ENCODE measurements at regions not wholly inside any gene's neighbourhood (a gene's known extent, or its start where the extent isn't known, plus 50 kb on each side); places are given as distances from the start of the nearest gene placed in this dataset.

- H3K9ac ChIP-seq (ENCODE audit: low read length) = no peak overlapping the region
- RAD21 ChIA-PET (ENCODE audit: low non-redundant PET in 1 of 2, low total read pairs in 2 of 2, uncharacterized antibody in 2 of 2, unreplicated experiment in 2 of 2) = no interaction called here
- no peaks in the 10 kb centered on the region; the same call in 1 of the 2 replicates for H3K9me2 ChIP-seq (ENCODE audit: insufficient read depth)
- H3K9me3 ChIP-seq (ENCODE audit: control insufficient read depth in 1 of 2, insufficient read depth in 1 of 2, low read depth in 1 of 2, low read length in 2 of 2) = no peaks in the 10 kb centered on the region
- POLR2A ChIA-PET = no interaction called here
- no peak overlapping the region for H2AFZ ChIP-seq (ENCODE audit: low read depth, low read length, poor library complexity, severe bottlenecking)
- DNase-seq (ENCODE audit: low read depth, low spot score) (no peak), ATAC-seq (no peak)
- no peaks in the 10 kb centered on the region for H3K36me3 ChIP-seq (ENCODE audit: control insufficient read depth in 1 of 2, insufficient read depth in 2 of 2, low read length in 2 of 2)
- no peaks in the 10 kb centered on the region for H4K20me1 ChIP-seq (ENCODE audit: insufficient read depth)
- no peak overlapping the region for H3K4me3 ChIP-seq (replicated peaks in 1 of 2; ENCODE audit: low read depth in 1 of 2, low read length in 2 of 2)
- no peaks in the 10 kb centered on the region for H3K4me1 ChIP-seq (ENCODE audit: control insufficient read depth in 1 of 2, insufficient read depth in 2 of 2, low read length in 2 of 2)
- CTCF ChIA-PET = no interaction called here
- intact Hi-C loops (cut with micrococcal nuclease) = no loop called here
- no peak overlapping the region for H3K27ac ChIP-seq (ENCODE audit: low read depth, low read length)
- no peaks in the 10 kb centered on the region for H3K27me3 ChIP-seq (ENCODE audit: insufficient read depth, low read length)
- BruUV-seq (replicated peaks) = no TSS peak
- no peak overlapping the region for H3K4me2 ChIP-seq (ENCODE audit: low read length)
- no peaks in the 10 kb centered on the region for H3K79me2 ChIP-seq (ENCODE audit: insufficient read depth, low read length)
- TF ChIP-seq EZH2phosphoT487 (IDR thresholded peaks at IDR 0.05; ENCODE audit: borderline replicate concordance) (no peak), SIN3A (IDR thresholded peaks at IDR 0.05; ENCODE audit: low read depth) (no peak), FOSL1 (IDR thresholded peaks at IDR 0.05; ENCODE audit: low read depth) (no peak), ZFX (IDR thresholded peaks at IDR 0.05) (no peak), ELF1 (IDR thresholded peaks at IDR 0.05; ENCODE audit: borderline replicate concordance, low read depth) (no peak)
Observed at GRCh38 chr2:168378960-168379669, 77.0 kb upstream of the CERS6 start.

- H4K20me1 ChIP-seq (ENCODE audit: insufficient read depth) = no peaks in the 10 kb centered on the region
- no peak overlapping the region for H3K9ac ChIP-seq (ENCODE audit: low read length)
- no peak overlapping the region for H3K4me2 ChIP-seq (ENCODE audit: low read length)
- no peaks in the 10 kb centered on the region for H3K27me3 ChIP-seq (ENCODE audit: insufficient read depth, low read length)
- no peak overlapping the region for H3K4me3 ChIP-seq (replicated peaks in 1 of 2; ENCODE audit: low read depth in 1 of 2, low read length in 2 of 2)
- ChIA-PET CTCF (no interaction called here), RAD21 (ENCODE audit: low non-redundant PET in 1 of 2, low total read pairs in 2 of 2, uncharacterized antibody in 2 of 2, unreplicated experiment in 2 of 2) (no interaction called here), POLR2A (no interaction called here)
- intact Hi-C loops (cut with micrococcal nuclease) = no loop called here
- H3K9me3 ChIP-seq (ENCODE audit: control insufficient read depth in 1 of 2, insufficient read depth in 1 of 2, low read depth in 1 of 2, low read length in 2 of 2) = no peaks in the 10 kb centered on the region
- no peak overlapping the region for H3K27ac ChIP-seq (ENCODE audit: low read depth, low read length)
- H2AFZ ChIP-seq (ENCODE audit: low read depth, low read length, poor library complexity, severe bottlenecking) = no peak overlapping the region
- H3K36me3 ChIP-seq (ENCODE audit: control insufficient read depth in 1 of 2, insufficient read depth in 2 of 2, low read length in 2 of 2) = no peaks in the 10 kb centered on the region
- H3K9me2 ChIP-seq (ENCODE audit: insufficient read depth) = no peaks in the 10 kb centered on the region; the same call in 1 of the 2 replicates
- no peaks in the 10 kb centered on the region for H3K79me2 ChIP-seq (ENCODE audit: insufficient read depth, low read length)
- no peaks in the 10 kb centered on the region for H3K4me1 ChIP-seq (ENCODE audit: control insufficient read depth in 1 of 2, insufficient read depth in 2 of 2, low read length in 2 of 2)
- BruUV-seq (replicated peaks) = no TSS peak
- no peak for DNase-seq (ENCODE audit: low read depth, low spot score)
- no peak for ATAC-seq
- TF ChIP-seq EGR1 (IDR thresholded peaks at IDR 0.05; ENCODE audit: low read depth) (no peak), TCF7L2 (IDR thresholded peaks at IDR 0.05; ENCODE audit: borderline replicate concordance, extremely low read depth, insufficient read depth, insufficient read length) (no peak), CEBPB (IDR thresholded peaks at IDR 0.05; ENCODE audit: low read depth) (no peak), ZFX (IDR thresholded peaks at IDR 0.05) (no peak), ZNF274 (IDR thresholded peaks at IDR 0.05; ENCODE audit: low read depth, low read length) (no peak), RAD21 (IDR thresholded peaks at IDR 0.05; ENCODE audit: low read depth) (no peak)
Observed at GRCh38 chr2:168380500-168380899, 75.6 kb upstream of the CERS6 start.

All from HCT116 (cell line).